ENCODE measurements at regions not wholly inside any gene's neighbourhood (a gene's known extent, or its start where the extent isn't known, plus 50 kb on each side); places are given as distances from the start of the nearest gene placed in this dataset.

GRCh38 chr15:75114796-75115195, 86.9 kb upstream of the C15orf39 start:
- TF ChIP-seq ATF2 (CRISPR knock-in tag; IDR thresholded peaks at IDR 0.05; ENCODE audit: borderline replicate concordance, low read depth) (no peak), TEAD4 (CRISPR knock-in tag; IDR thresholded peaks at IDR 0.05) (no peak)
